SU-DHL-6 (cell line): ENCODE measurements at regions not wholly inside any gene's neighbourhood (a gene's known extent, or its start where the extent isn't known, plus 50 kb on each side); places are given as distances from the start of the nearest gene placed in this dataset.
"Not testable (repeated sequence)": the region's sequence is repeated elsewhere in the genome, so short reads cannot be mapped to it uniquely, and the experiment has no call there.

Experiments
- H2AFZ ChIP-seq: fragments of 200-600 bp; sonication (generic); 2 replicates; pipeline ENCODE4 v1.6.1; 2014; ENCODE audit warnings: low read depth, mild to moderate bottlenecking, moderate library complexity, mixed read lengths, antibody characterized with exemption, low read length; ENCODE audit not compliant: severe bottlenecking
- H3F3A ChIP-seq: fragments of 200-600 bp; shearing (Covaris generic); 2 replicates; pipeline ENCODE4 v1.6.0; 2016; ENCODE audit warnings: antibody characterized with exemption, mild to moderate bottlenecking; ENCODE audit not compliant: insufficient read depth
- H3K27ac ChIP-seq: fragments of 200-600 bp; sonication (generic); 2 replicates; pipeline ENCODE4 v1.5.1; 2016; ENCODE audit warnings: low read depth, mild to moderate bottlenecking, low read length, moderate library complexity, mixed read lengths
- H3K27me3 ChIP-seq: fragments of 200-600 bp; sonication (generic), shearing (Covaris generic); 2 replicates; pipeline ENCODE4 v1.6.0; 2014; ENCODE audit warnings: mild to moderate bottlenecking, low read length
- H3K36me3 ChIP-seq: fragments of 200-600 bp; sonication (generic); 2 replicates; pipeline ENCODE4 v1.6.1; 2014; ENCODE audit warnings: mild to moderate bottlenecking, low read length, mixed read lengths
- H3K4me2 ChIP-seq: fragments of 300-600, 200-600 bp; shearing (Covaris generic), sonication (generic); 2 replicates; pipeline ENCODE4 v1.6.0; 2014; ENCODE audit warnings: low read length, low read depth, mild to moderate bottlenecking; ENCODE audit not compliant: poor library complexity, severe bottlenecking
- H3K4me3 ChIP-seq: fragments of 200-600 bp; sonication (generic); 2 replicates; pipeline ENCODE4 v1.5.1; 2014; ENCODE audit warnings: antibody characterized with exemption, low read length, mild to moderate bottlenecking, mixed read lengths; ENCODE audit not compliant: insufficient read depth, poor library complexity, severe bottlenecking
- H3K79me2 ChIP-seq: fragments of 200-600 bp; sonication (generic); 2 replicates; pipeline ENCODE4 v1.6.1; 2014; ENCODE audit warnings: mild to moderate bottlenecking, low read length, moderate library complexity; ENCODE audit not compliant: insufficient read depth
- H3K9ac ChIP-seq: fragments of 200-600 bp; sonication (generic); 2 replicates; pipeline ENCODE4 v1.7.0; 2014; ENCODE audit warnings: mild to moderate bottlenecking, low read length
- H3K9me2 ChIP-seq: fragments of 200-600 bp; sonication (generic); replicated peaks from 2 replicates; pipeline ENCODE4 v1.6.1; 2014; ENCODE audit warnings: low read length; ENCODE audit not compliant: insufficient read depth
- H3K9me3 ChIP-seq: fragments of 200-600 bp; sonication (generic); 2 replicates; pipeline ENCODE4 v1.6.1; 2014; ENCODE audit warnings: low read length, mixed read lengths; ENCODE audit not compliant: insufficient read depth
- H4K20me1 ChIP-seq: fragments of 200-600 bp; sonication (generic); 2 replicates; pipeline ENCODE4 v1.6.1; 2014; ENCODE audit warnings: low read depth, mild to moderate bottlenecking, antibody characterized with exemption, low read length, moderate library complexity, mixed read lengths
- CTCF ChIP-seq: fragments of 200-600 bp; sonication (generic); IDR thresholded peaks from one replicate; pipeline ENCODE4 v1.5.1; 2017; ENCODE audit warnings: antibody characterized with exemption, mild to moderate bottlenecking, low read length, moderate library complexity; ENCODE audit not compliant: insufficient read depth, poor library complexity, severe bottlenecking
- EZH2phosphoT487 ChIP-seq: fragments of 200-600 bp; sonication (generic), shearing (Covaris generic); conservative IDR thresholded peaks from 2 replicates; pipeline ENCODE4 v1.6.1; 2018; ENCODE audit warnings: mild to moderate bottlenecking, antibody characterized with exemption, low read length, moderate library complexity, mixed read lengths

GRCh38 chr6:112409311-112409710 is 62.2 kb downstream of the RFPL4B start:
- Histone ChIP-seq H3K27me3 (no peaks in the 10 kb centered on the region), H3K79me2 (no peaks in the 10 kb centered on the region), H4K20me1 (no peaks in the 10 kb centered on the region), H3K4me3 (no peak overlapping the region), H3K27ac (no peak overlapping the region), H3F3A (no peaks in the 10 kb centered on the region), H3K36me3 (no peaks in the 10 kb centered on the region), H3K9ac (no peak overlapping the region), H2AFZ (no peak overlapping the region), H3K4me2 (no peak overlapping the region), H3K9me2 (no peaks in the 10 kb centered on the region), H3K9me3 (no peaks in the 10 kb centered on the region)
- TF ChIP-seq CTCF = no peak
- TF ChIP-seq EZH2phosphoT487 = no peak

- no peaks in the 10 kb centered on the region for H3K36me3 ChIP-seq
- no peak for TF ChIP-seq CTCF
- TF ChIP-seq EZH2phosphoT487 = no peak
- no peak overlapping the region for H3K4me2 ChIP-seq
- H3K27me3 ChIP-seq = no peaks in the 10 kb centered on the region
- H3F3A ChIP-seq = no peaks in the 10 kb centered on the region
- no peaks in the 10 kb centered on the region for H3K9me2 ChIP-seq
- H2AFZ ChIP-seq = no peak overlapping the region
- H4K20me1 ChIP-seq = no peaks in the 10 kb centered on the region
- H3K9ac ChIP-seq = no peak overlapping the region
- H3K27ac ChIP-seq = no peak overlapping the region
- no peaks in the 10 kb centered on the region for H3K79me2 ChIP-seq
- H3K4me3 ChIP-seq = no peak overlapping the region
- no peaks in the 10 kb centered on the region for H3K9me3 ChIP-seq
Observed at GRCh38 chr6:112413780-112414179, 66.7 kb downstream of the RFPL4B start.

GRCh38 chr6:112415366-112415765 is 68.2 kb downstream of the RFPL4B start:
- Histone ChIP-seq H3K4me2 (no peak overlapping the region), H3F3A (no peaks in the 10 kb centered on the region), H3K9me3 (no peaks in the 10 kb centered on the region), H3K4me3 (no peak overlapping the region), H3K79me2 (no peaks in the 10 kb centered on the region), H4K20me1 (no peaks in the 10 kb centered on the region), H3K9me2 (no peaks in the 10 kb centered on the region), H2AFZ (no peak overlapping the region), H3K36me3 (no peaks in the 10 kb centered on the region), H3K9ac (no peak overlapping the region), H3K27ac (no peak overlapping the region), H3K27me3 (no peaks in the 10 kb centered on the region)
- TF ChIP-seq EZH2phosphoT487 = no peak
- TF ChIP-seq CTCF = no peak

GRCh38 chr6:112416866-112417265 is 69.7 kb downstream of the RFPL4B start:
- Histone ChIP-seq H3K36me3 (no peaks in the 10 kb centered on the region), H3K27ac (no peak overlapping the region), H3K4me3 (no peak overlapping the region), H3K79me2 (no peaks in the 10 kb centered on the region), H3K27me3 (no peaks in the 10 kb centered on the region), H3K4me2 (no peak overlapping the region), H2AFZ (no peak overlapping the region), H3K9ac (no peak overlapping the region), H3K9me3 (no peaks in the 10 kb centered on the region), H3K9me2 (no peaks in the 10 kb centered on the region), H4K20me1 (no peaks in the 10 kb centered on the region), H3F3A (no peaks in the 10 kb centered on the region)
- TF ChIP-seq CTCF (no peak), EZH2phosphoT487 (no peak)

GRCh38 chr6:112427011-112427410 is 79.9 kb downstream of the RFPL4B start:
- H3K79me2 ChIP-seq, H3K9me3 ChIP-seq, H3K4me3 ChIP-seq, H3K9ac ChIP-seq, H3K27me3 ChIP-seq, H3K36me3 ChIP-seq, H3K27ac ChIP-seq, H3F3A ChIP-seq, H2AFZ ChIP-seq, H3K4me2 ChIP-seq, H3K9me2 ChIP-seq, H4K20me1 ChIP-seq: not testable (repeated sequence)
